Lower leg skin (tissue), 3 donors: ENCODE measurements at regions not wholly inside any gene's neighbourhood (a gene's known extent, or its start where the extent isn't known, plus 50 kb on each side); places are given as distances from the start of the nearest gene placed in this dataset.

Experiments
- POLR2A ChIP-seq, 2 donors: fragments of 450-650 bp; IDR thresholded peaks; one replicate each; pipeline ENCODE4 v1.6.1; 2016 to 2017; ENCODE audit warnings: antibody characterized with exemption in 2 of 2, mild to moderate bottlenecking in 1 of 2, moderate library complexity in 1 of 2
- TF ChIP-seq, protein P1 (sequence below), 3 donors: fragments of 450-650 bp; IDR thresholded peaks; one replicate each; pipeline ENCODE4 v1.5.1; 2016; ENCODE audit warnings: antibody characterized with exemption in 3 of 3, mild to moderate bottlenecking in 3 of 3, moderate library complexity in 2 of 3

DNA sequence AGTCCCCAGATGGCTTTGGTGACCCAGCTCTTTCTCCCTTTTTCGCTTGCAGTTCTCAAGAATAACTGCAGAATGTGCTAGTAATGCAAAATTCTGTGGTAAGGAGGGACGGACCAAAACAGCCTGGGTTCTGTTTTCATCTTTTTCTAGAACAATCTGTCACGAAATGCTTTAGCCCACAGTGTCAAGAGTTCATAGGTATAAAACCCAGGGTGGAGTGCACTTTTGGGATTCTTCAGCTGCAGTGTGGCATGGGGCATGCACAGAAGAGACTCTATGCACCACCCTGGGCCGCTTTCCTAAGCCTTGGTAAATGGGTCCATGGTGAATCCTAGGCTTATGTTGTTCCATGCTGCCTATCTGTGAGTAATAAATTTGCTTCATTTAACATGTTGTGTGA lies 1072.7 kb upstream of the GBE1 start:
- TF ChIP-seq, protein P1, sequence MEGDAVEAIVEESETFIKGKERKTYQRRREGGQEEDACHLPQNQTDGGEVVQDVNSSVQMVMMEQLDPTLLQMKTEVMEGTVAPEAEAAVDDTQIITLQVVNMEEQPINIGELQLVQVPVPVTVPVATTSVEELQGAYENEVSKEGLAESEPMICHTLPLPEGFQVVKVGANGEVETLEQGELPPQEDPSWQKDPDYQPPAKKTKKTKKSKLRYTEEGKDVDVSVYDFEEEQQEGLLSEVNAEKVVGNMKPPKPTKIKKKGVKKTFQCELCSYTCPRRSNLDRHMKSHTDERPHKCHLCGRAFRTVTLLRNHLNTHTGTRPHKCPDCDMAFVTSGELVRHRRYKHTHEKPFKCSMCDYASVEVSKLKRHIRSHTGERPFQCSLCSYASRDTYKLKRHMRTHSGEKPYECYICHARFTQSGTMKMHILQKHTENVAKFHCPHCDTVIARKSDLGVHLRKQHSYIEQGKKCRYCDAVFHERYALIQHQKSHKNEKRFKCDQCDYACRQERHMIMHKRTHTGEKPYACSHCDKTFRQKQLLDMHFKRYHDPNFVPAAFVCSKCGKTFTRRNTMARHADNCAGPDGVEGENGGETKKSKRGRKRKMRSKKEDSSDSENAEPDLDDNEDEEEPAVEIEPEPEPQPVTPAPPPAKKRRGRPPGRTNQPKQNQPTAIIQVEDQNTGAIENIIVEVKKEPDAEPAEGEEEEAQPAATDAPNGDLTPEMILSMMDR (IDR thresholded peaks at IDR 0.05) = no peak
- no peak for TF ChIP-seq POLR2A (IDR thresholded peaks at IDR 0.05)
